ENCODE measurements at regions not wholly inside any gene's neighbourhood (a gene's known extent, or its start where the extent isn't known, plus 50 kb on each side); places are given as distances from the start of the nearest gene placed in this dataset.

- TF ChIP-seq POLR2AphosphoS5 (IDR thresholded peaks at IDR 0.05) (no peak), EP300 (conservative IDR thresholded peaks at IDR 0.05; ENCODE audit: poor library complexity, severe bottlenecking) (no peak), SMC3 (conservative IDR thresholded peaks at IDR 0.05; ENCODE audit: poor library complexity) (no peak), CTCF (IDR thresholded peaks at IDR 0.05; ENCODE audit: poor library complexity, severe bottlenecking) (no peak), REST (IDR thresholded peaks at IDR 0.05; ENCODE audit: borderline replicate concordance) (no peak), EZH2 (IDR thresholded peaks at IDR 0.05; ENCODE audit: borderline replicate concordance, insufficient read depth, low read length, poor library complexity, severe bottlenecking) (no peak), MXI1 (conservative IDR thresholded peaks at IDR 0.05; ENCODE audit: poor library complexity, severe bottlenecking) (no peak), RAD21 (conservative IDR thresholded peaks at IDR 0.05) (no peak)
These were observed 208.8 kb upstream of the ADGRL4 start for GRCh38 chr1:79215311-79215710.

Data from neural cell (in vitro differentiated cells).